ENCODE measurements at regions not wholly inside any gene's neighbourhood (a gene's known extent, or its start where the extent isn't known, plus 50 kb on each side); places are given as distances from the start of the nearest gene placed in this dataset.
"Not testable (repeated sequence)": the region's sequence is repeated elsewhere in the genome, so short reads cannot be mapped to it uniquely, and the experiment has no call there.

DNA sequence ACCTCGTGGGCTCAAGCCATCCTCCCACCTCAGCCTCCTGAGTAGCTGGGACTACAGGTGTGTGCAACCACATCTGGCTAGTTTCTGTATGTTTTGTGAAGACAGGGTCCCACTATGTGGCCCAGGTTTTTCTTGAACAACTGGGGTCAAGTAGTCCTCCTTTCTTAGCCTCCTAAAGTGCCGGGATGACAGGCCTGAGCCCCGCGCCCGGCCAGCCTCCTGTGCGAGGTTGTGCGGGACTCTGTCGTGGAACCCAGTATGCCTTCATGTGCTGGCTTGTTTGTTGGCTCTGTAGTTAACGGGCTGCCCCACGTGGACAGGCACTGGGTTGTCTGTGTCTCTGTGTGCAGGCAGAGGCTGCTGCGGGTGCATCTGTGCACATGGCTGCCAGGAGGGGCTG, 238.7 kb upstream of the FRG2C start:
- not testable (repeated sequence) for TF ChIP-seq EP300 (IDR thresholded peaks at IDR 0.05)
- TF ChIP-seq, protein P1, sequence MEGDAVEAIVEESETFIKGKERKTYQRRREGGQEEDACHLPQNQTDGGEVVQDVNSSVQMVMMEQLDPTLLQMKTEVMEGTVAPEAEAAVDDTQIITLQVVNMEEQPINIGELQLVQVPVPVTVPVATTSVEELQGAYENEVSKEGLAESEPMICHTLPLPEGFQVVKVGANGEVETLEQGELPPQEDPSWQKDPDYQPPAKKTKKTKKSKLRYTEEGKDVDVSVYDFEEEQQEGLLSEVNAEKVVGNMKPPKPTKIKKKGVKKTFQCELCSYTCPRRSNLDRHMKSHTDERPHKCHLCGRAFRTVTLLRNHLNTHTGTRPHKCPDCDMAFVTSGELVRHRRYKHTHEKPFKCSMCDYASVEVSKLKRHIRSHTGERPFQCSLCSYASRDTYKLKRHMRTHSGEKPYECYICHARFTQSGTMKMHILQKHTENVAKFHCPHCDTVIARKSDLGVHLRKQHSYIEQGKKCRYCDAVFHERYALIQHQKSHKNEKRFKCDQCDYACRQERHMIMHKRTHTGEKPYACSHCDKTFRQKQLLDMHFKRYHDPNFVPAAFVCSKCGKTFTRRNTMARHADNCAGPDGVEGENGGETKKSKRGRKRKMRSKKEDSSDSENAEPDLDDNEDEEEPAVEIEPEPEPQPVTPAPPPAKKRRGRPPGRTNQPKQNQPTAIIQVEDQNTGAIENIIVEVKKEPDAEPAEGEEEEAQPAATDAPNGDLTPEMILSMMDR (IDR thresholded peaks at IDR 0.05), result not testable (repeated sequence)

Measured in suprapubic skin (tissue), 3 donors.